GM21390 (cell line): ENCODE measurements at regions not wholly inside any gene's neighbourhood (a gene's known extent, or its start where the extent isn't known, plus 50 kb on each side); places are given as distances from the start of the nearest gene placed in this dataset.

Source experiments
- ATAC-seq: cut with Tn5 transposase; IDR thresholded peaks from one replicate; pipeline ENCODE4 v1.9.1; 2021; ENCODE audit not compliant: unreplicated experiment

DNA sequence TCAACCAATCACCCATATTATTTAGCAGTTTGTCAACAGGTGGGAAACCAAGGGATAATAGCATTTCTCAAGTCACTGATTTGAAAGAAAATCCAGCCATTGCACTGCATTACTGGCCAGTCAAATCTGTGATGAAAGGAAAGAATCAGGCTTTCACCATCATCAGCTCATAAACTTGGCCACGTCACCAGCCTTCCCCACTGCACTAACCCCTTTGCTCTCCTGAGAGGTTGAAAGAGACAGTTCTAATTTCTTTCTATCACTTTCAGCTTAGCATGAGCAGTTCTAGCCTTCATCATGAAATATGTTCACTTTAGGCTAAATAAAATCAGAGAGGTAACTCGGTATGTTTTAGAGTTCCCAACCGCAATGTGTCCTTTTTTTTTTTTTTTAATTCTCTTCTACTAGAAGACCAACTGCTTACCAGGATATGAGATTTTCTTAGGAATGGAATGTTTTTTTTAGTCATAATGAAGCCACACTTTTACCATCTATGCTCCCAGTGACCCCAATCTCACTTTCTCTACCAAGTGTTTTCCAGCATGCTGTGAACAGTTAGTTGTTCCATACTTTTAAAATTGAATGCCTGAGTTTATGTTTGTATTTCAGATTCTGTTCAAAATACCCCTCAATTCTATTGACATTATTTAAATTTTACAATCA lies 55.7 kb upstream of the SLC7A11 start:
- ATAC-seq = no peak

DNA sequence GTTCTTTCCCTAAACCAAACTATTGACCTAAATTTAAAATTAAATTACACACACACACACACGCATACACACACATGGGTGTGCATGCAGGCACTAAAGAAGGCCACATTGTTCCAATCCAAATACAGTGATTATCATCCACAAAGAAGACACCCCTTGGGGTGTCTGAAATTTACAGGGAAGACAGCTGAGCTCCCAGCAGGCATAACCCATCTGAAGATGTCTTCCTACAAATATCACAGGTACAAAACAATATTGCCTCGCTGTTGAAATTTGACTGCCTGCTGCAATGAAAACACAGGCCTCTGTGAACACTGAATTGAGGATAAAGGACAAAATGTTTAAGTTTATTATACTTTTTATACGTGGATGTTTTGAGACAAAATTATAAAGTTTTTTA lies 50.2 kb upstream of the SLC7A11 start:
- no peak for ATAC-seq
